NCI-H69 (cell line): ENCODE measurements at regions not wholly inside any gene's neighbourhood (a gene's known extent, or its start where the extent isn't known, plus 50 kb on each side); places are given as distances from the start of the nearest gene placed in this dataset.

Experiments
- DNase-seq: peaks from one replicate; lab custom pipeline; 2025; lab: John Stamatoyannopoulos, UW

DNA sequence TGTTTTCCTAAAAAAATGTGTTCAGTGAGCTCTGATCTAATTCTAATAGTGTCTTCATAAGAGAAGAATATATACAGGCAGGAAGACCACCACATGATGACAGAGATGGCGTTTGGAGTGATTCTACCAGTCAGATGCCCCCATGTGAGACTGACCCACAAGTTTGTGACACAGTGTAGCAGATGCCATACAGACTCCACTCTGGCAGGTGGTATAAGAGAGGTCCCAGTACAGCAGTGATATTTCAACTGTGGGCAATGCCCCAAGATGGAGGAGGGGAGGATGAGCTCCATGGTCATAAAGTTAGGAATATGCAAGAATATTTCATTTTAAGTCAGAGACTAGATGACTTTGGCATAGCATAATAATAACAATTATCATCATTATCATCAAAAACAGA, 1022.6 kb downstream of the KCNMA1 start:
- DNase-seq: no peak
